ENCODE measurements at regions not wholly inside any gene's neighbourhood (a gene's known extent, or its start where the extent isn't known, plus 50 kb on each side); places are given as distances from the start of the nearest gene placed in this dataset.

- TF ChIP-seq POLR2A (IDR thresholded peaks at IDR 0.05; ENCODE audit: low read depth): no peak
- no peak for TF ChIP-seq CTCF (IDR thresholded peaks at IDR 0.05)
- no peak for TF ChIP-seq POLR2AphosphoS5 (IDR thresholded peaks at IDR 0.05)
- TF ChIP-seq EP300 (IDR thresholded peaks at IDR 0.05): no peak
Observed at GRCh38 chr9:87108661-87109060, 161.4 kb upstream of the GAS1 start.

Measured in esophagus muscularis mucosa (tissue), 4 donors.